GM23338 (cell line): ENCODE measurements at regions not wholly inside any gene's neighbourhood (a gene's known extent, or its start where the extent isn't known, plus 50 kb on each side); places are given as distances from the start of the nearest gene placed in this dataset.

Source experiments
- ATAC-seq: fragments of 200-7000 bp; cut with Tn5 transposase; 3 replicates; pipeline ENCODE4 v1.9.1; 2020
- DNase-seq: peaks from one replicate; pipeline ENCODE4 v3.0.0-alpha.2; 2015; ENCODE audit warnings: low spot score
- H2AFZ ChIP-seq: fragments of 200-600 bp; sonication (generic); 2 replicates; pipeline ENCODE4 v1.8.0; 2016; ENCODE audit warnings: antibody characterized with exemption, mild to moderate bottlenecking, moderate library complexity
- H3F3A ChIP-seq: fragments of 200-600 bp; sonication (generic); replicated peaks from 2 replicates; pipeline ENCODE4 v1.8.0; 2017; ENCODE audit warnings: antibody characterized with exemption, mixed run types, low read depth
- H3K27ac ChIP-seq: fragments of 200-600 bp; sonication (generic); 2 replicates; pipeline ENCODE4 v1.6.1; 2016; ENCODE audit warnings: low read depth
- H3K27me3 ChIP-seq: fragments of 200-600 bp; sonication (generic); 2 replicates; pipeline ENCODE4 v1.8.0; 2016; ENCODE audit warnings: mild to moderate bottlenecking, mixed run types, moderate library complexity; ENCODE audit not compliant: insufficient read depth
- H3K36me3 ChIP-seq: fragments of 200-600 bp; sonication (generic); 2 replicates; pipeline ENCODE4 v1.8.0; 2016; ENCODE audit warnings: mild to moderate bottlenecking; ENCODE audit not compliant: insufficient read depth
- H3K4me1 ChIP-seq: fragments of 200-600 bp; sonication (generic); 2 replicates; pipeline ENCODE4 v1.8.0; 2016; ENCODE audit warnings: mild to moderate bottlenecking, moderate library complexity; ENCODE audit not compliant: insufficient read depth
- H3K4me2 ChIP-seq: fragments of 200-600 bp; sonication (generic); 2 replicates; pipeline ENCODE4 v1.7.1; 2017; ENCODE audit warnings: mixed run types
- H3K4me3 ChIP-seq: fragments of 200-600 bp; sonication (generic); 2 replicates; pipeline ENCODE4 v1.6.1; 2016; ENCODE audit warnings: mixed run types
- H3K79me2 ChIP-seq: fragments of 200-600 bp; sonication (generic); replicated peaks from 2 replicates; pipeline ENCODE4 v1.8.0; 2017; ENCODE audit warnings: mild to moderate bottlenecking; ENCODE audit not compliant: insufficient read depth
- H3K9me2 ChIP-seq: fragments of 200-600 bp; sonication (generic); 2 replicates; pipeline ENCODE4 v1.8.0; 2017; ENCODE audit not compliant: insufficient read depth
- H4K20me1 ChIP-seq: fragments of 200-600 bp; sonication (generic); replicated peaks from 2 replicates; pipeline ENCODE4 v1.8.0; 2017; ENCODE audit warnings: mild to moderate bottlenecking; ENCODE audit not compliant: insufficient read depth
- H3K27ac Mint-ChIP-seq: 2 replicates; pipeline ENCODE4 v1.8.0; 2020; ENCODE audit warnings: inconsistent platforms, mild to moderate bottlenecking, moderate library complexity, mixed read lengths
- H3K27me3 Mint-ChIP-seq: 3 replicates; pipeline ENCODE4 v1.8.0; 2022; ENCODE audit warnings: low read depth, mild to moderate bottlenecking, moderate library complexity, mixed read lengths, inconsistent platforms; ENCODE audit not compliant: insufficient read depth, poor library complexity
- H3K36me3 Mint-ChIP-seq: 3 replicates; pipeline ENCODE4 v1.8.0; 2021; ENCODE audit warnings: low read depth, mild to moderate bottlenecking, inconsistent platforms, moderate library complexity, mixed read lengths
- H3K4me1 Mint-ChIP-seq: 3 replicates; pipeline ENCODE4 v1.8.0; 2020; ENCODE audit warnings: mild to moderate bottlenecking, inconsistent platforms, mixed read lengths
- H3K4me3 Mint-ChIP-seq: 3 replicates; pipeline ENCODE4 v1.8.0; 2021; ENCODE audit warnings: moderate library complexity, mild to moderate bottlenecking, inconsistent platforms, mixed read lengths
- H3K9me3 Mint-ChIP-seq: 3 replicates; pipeline ENCODE4 v1.8.0; 2020; ENCODE audit warnings: moderate library complexity, mild to moderate bottlenecking, inconsistent platforms, mixed read lengths
- CREB1 ChIP-seq: fragments of 250-450 bp; sonication (Bioruptor Pico); IDR thresholded peaks from 2 replicates; pipeline ENCODE4 v1.5.0; 2020; ENCODE audit warnings: low read depth, mild to moderate bottlenecking, moderate library complexity
- CTCF ChIP-seq, 2 experiments: fragments of 200-600 bp in 1 of 2; sonication (generic) in 1 of 2; conservative IDR thresholded peaks; 2 replicates each; pipeline versions ENCODE4 v1.5.1 to v1.6.1; 2016 to 2017; ENCODE audit warnings: antibody characterized with exemption in 2 of 2, low read depth in 2 of 2, mild to moderate bottlenecking in 2 of 2, moderate library complexity in 1 of 2
- ETS1 ChIP-seq: IDR thresholded peaks from 2 replicates; pipeline ENCODE4 v1.6.1; 2016; ENCODE audit warnings: antibody characterized with exemption
- EZH2 ChIP-seq: fragments of 200-600 bp; sonication (generic); IDR thresholded peaks from one replicate; pipeline ENCODE4 v1.8.0; 2017; ENCODE audit warnings: antibody characterized with exemption, mild to moderate bottlenecking, low read depth; ENCODE audit not compliant: unreplicated experiment
- EZH2phosphoT487 ChIP-seq: fragments of 200-600 bp; sonication (generic); IDR thresholded peaks from one replicate; pipeline ENCODE4 v1.8.1; 2018; ENCODE audit warnings: antibody characterized with exemption; ENCODE audit not compliant: unreplicated experiment
- JUNB ChIP-seq: IDR thresholded peaks from one replicate; pipeline ENCODE4 v1.6.1; 2016; ENCODE audit warnings: antibody characterized with exemption; ENCODE audit not compliant: unreplicated experiment
- NANOG ChIP-seq: IDR thresholded peaks from 2 replicates; pipeline ENCODE4 v1.6.1; 2016; ENCODE audit warnings: antibody characterized with exemption, borderline replicate concordance
- POLR2AphosphoS5 ChIP-seq: IDR thresholded peaks from 2 replicates; pipeline ENCODE4 v1.6.1; 2016; ENCODE audit warnings: antibody characterized with exemption, low read depth
- REST ChIP-seq: IDR thresholded peaks from one replicate; pipeline ENCODE4 v1.6.1; 2018; ENCODE audit warnings: antibody characterized with exemption; ENCODE audit not compliant: unreplicated experiment
- STAT1 ChIP-seq: IDR thresholded peaks from one replicate; pipeline ENCODE4 v1.6.1; 2016; ENCODE audit warnings: antibody characterized with exemption; ENCODE audit not compliant: unreplicated experiment
- ZNF114 ChIP-seq: fragments of 250-450 bp; sonication (Bioruptor Pico); IDR thresholded peaks from 2 replicates; pipeline ENCODE4 v1.5.0; 2020; ENCODE audit warnings: mild to moderate bottlenecking, moderate library complexity
- ZNF462 ChIP-seq: fragments of 250-450 bp; sonication (Bioruptor Pico); IDR thresholded peaks from 2 replicates; pipeline ENCODE4 v1.5.0; 2020; ENCODE audit warnings: mild to moderate bottlenecking, moderate library complexity

GRCh38 chr15:62608369-62608768 lies 434.2 kb upstream of the TPM1 start (continued):
- no peak for TF ChIP-seq NANOG
- no peak for TF ChIP-seq ZNF114 (CRISPR knock-in tag)
- no peak for TF ChIP-seq POLR2AphosphoS5

GRCh38 chr15:62610265-62610869 lies 432.2 kb upstream of the TPM1 start:
- no peaks in the 10 kb centered on the region for H3K79me2 ChIP-seq
- H3K4me2 ChIP-seq, result no peak overlapping the region
- no peaks in the 10 kb centered on the region for H3K36me3 Mint-ChIP-seq
- no peak overlapping the region for H2AFZ ChIP-seq
- H3K4me1 Mint-ChIP-seq, result peaks cover 5% of the 10 kb centered on the region
- H3K27me3 ChIP-seq, result no peaks in the 10 kb centered on the region
- no peak overlapping the region for H3K27ac ChIP-seq
- no peak for TF ChIP-seq ZNF462 (CRISPR knock-in tag)
- no peak for TF ChIP-seq ETS1
- TF ChIP-seq POLR2AphosphoS5, result no peak
- TF ChIP-seq EZH2phosphoT487, result no peak
- TF ChIP-seq CREB1 (CRISPR knock-in tag), result no peak
- no peak for TF ChIP-seq EZH2
- no peak for TF ChIP-seq JUNB
- no peak for TF ChIP-seq STAT1
- TF ChIP-seq ZNF114 (CRISPR knock-in tag), result no peak
- no peak for TF ChIP-seq REST
- no peak for TF ChIP-seq NANOG
- no peak for TF ChIP-seq CTCF (conservative IDR thresholded peaks at IDR 0.05; ENCODE audit: low read depth in 2 of 2)
- no peak overlapping the region for H3K4me3 ChIP-seq
- no peaks in the 10 kb centered on the region for H3K9me3 Mint-ChIP-seq
- DNase-seq (no peak), ATAC-seq (no peak)
- no peaks in the 10 kb centered on the region for H3F3A ChIP-seq
- H3K27me3 Mint-ChIP-seq, result no peaks in the 10 kb centered on the region
- H3K36me3 ChIP-seq, result no peaks in the 10 kb centered on the region
- no peaks in the 10 kb centered on the region for H3K9me2 ChIP-seq
- no peaks in the 10 kb centered on the region for H3K4me1 ChIP-seq
- H3K4me3 Mint-ChIP-seq, result no peak overlapping the region
- no peak overlapping the region for H3K27ac Mint-ChIP-seq
- H4K20me1 ChIP-seq, result no peaks in the 10 kb centered on the region
